HG03571 (cell line): ENCODE measurements at regions not wholly inside any gene's neighbourhood (a gene's known extent, or its start where the extent isn't known, plus 50 kb on each side); places are given as distances from the start of the nearest gene placed in this dataset.

Experiments used
- ATAC-seq: cut with Tn5 transposase; IDR thresholded peaks from one replicate; pipeline ENCODE4 v1.9.1; 2021; ENCODE audit not compliant: unreplicated experiment

DNA sequence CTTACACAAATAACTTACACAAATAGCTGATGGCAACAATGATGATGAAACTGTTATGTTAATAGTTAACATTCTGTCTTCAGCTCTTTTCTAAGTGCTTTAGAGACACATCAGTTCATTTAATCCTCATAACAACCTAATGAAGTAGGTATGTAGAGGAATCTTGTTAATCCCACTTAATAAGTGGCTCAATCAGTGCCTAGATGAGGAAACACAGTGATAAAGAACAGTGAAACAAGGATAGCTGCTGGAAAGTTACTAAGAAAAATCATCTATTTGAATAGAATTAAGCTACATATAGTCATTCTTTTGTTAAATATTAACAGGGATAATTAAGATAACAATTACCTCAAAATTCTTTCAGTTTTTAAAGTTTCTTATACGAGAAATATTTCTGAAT lies 487.6 kb downstream of the ARL4A start:
- no peak for ATAC-seq

DNA sequence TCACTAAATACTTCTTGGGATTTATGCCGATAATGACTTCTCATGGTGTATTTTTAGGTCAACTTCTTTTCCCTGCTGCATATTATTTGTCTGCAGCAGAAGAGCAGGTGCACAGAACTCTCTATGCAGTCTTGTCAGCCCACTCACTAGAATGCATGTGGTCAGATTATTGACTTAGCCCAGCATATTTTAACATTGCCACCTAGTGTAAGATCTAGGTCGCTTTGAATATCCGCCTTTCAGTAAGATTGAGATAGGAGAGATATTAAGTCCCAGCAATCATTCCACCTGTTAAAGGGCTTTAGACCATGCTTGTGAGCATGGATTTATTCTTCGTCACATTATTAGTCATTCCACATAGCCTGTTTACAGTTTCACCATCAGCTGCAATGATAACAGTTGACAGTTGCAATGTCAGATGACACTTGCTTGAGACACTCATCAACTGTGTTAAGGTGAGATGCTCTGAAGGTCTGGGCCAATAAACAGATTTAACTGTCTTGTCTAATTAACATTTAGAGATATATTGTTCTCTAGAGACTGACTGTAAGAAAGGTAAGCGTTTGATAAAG lies 491.7 kb downstream of the ARL4A start:
- no peak for ATAC-seq

DNA sequence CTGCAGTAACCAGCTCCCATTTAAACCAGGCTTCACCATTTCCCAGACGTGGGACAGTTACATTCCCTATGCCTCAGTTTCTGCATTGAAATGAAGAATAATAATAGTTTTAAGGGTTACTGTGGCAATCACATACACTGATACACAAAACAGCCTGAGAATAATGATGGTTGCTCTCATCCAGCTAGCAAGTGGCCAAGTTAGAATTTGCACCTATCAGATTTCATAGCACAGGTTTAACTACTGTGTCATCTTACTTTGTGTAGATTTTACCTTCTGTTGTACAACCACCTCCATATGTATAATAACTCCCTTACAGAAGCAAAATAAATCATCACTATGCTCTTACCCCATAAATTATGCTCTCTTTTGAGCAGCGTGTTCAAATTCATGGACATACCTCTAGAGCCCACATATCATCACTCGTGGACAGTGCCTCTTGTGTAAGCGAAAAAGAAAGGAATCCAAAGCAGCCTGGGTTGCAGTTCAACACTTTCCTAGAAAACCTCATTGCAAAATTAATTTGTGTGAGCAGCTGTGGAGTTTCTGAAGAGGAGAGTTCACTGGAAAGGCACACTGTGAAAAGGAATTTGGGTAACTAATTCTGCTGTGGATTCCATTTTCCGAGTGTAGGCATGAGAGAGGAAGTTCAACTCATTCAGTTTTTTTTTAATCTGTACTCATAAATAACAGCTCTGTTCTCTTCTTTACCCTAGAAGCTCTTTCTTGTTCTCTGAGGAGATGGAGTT lies 492.5 kb downstream of the ARL4A start:
- no peak for ATAC-seq

DNA sequence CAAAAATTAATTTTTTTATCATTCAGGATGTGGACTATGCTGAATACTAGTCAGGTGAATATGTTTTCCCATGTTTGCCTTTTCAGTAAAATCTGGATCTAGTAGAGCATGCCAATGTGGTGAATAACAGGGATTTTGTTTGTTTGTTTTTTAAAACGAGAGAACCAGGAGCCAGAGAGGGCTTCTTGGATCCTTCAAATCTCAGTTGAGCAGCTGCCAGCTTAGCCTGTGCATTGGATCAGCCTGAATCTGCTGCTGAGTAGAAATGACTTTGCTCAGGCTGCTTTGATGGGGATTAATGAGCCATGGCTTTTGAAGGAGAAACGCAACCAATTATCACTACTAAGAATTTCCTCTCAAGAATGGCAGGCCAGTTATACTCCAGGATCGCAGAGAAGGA lies 493.8 kb downstream of the ARL4A start:
- no peak for ATAC-seq

DNA sequence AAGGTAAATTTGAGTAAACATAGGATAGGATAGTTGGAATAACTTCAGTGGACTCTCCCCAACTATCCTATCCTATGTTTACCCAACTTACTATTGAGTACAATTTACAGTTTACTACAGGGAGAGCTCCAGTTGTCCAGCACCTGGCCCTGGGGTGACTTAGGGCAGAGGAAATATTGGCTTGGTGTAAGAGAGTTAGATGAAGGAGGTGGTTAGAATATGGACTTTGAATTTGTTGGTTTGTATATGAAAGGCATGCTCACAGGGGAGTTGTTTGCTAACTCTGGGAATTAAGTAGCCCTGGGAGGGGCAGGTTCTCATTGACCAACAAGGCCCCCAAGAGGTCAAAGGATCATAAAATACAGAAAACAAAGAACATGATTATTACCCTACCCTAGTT lies 497.7 kb downstream of the ARL4A start:
- ATAC-seq: no peak

DNA sequence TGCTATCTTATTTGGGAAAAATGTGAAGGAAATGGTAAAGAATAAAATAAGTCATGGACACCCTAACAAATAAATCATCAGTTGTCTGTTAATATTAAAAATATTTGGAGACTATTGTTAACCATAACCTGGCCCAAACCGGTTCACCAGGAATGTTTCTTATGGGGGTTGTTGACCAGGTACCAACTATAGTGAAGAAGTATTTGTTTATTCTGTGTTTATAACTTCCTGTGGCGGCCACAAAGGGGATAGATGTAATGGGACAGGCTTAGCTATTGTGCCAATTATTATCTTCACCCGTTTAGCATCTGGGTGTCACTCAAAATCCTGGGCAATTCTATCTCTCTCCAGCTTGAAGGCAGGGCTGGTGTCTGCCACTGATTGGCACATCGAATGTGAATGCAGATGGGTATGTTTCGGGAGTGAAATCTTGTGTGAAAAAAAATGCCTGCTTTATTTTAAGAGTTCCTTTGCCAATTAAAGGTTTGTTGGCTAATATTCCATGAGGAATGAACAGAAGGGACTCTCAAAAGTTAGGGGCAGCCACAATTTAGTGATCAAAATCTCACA lies 500.9 kb downstream of the ARL4A start:
- no peak for ATAC-seq

DNA sequence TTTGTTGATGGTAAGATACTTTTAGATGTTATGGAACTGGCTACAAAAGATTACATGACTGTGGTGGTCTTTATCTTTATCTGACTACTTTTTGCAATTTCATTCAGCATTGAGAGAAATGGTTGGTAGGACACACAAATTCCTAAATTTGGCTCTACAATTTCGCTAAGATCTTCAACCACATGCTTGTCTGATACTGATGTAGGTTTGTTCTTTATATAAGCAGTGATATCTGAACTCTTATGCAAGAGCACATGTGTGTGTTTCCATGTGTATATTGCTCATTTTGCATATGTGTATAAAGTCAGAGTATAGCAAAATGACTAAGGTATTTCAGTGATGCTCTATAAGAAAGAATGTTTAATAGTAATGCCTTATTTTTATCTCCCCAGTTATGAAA lies 501.5 kb downstream of the ARL4A start:
- ATAC-seq: no peak

DNA sequence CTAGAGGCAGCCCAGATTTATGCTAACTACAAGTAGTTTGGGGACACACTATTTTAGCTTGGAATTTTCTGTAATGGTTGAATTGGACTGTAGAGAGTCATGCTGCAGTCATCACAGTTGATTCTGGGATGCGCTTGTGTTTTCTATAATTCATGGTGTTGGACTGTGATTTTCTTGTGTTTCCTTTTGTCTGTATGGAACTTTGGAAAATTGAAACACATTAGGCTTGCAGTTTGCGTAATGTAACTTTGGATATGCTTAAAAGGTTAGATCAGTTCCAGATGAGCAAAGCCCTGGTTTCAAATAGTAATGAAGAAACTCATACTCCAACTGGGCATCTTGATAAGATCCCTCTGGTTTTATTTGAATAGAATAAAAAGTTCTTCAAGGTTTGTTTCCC lies 502.2 kb downstream of the ARL4A start:
- no peak for ATAC-seq

DNA sequence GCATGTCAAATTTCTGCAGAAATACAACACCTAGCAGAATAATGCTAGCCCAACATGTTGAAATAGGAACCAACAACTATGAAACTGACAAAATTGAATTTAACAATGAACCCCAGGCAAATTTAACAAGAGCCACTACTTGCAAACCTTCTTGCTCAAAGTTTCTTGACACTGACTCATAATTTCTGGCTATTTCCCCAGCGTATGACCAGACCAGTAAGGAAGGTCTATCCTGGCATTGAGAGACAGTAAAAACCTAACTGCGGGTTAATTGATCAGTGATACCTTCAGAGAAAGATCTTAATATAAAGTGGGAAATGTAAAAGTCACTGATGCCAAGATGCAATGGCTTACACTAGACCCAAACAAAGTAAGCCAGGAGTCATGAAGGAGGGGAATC lies 510.1 kb downstream of the ARL4A start:
- ATAC-seq: no peak

DNA sequence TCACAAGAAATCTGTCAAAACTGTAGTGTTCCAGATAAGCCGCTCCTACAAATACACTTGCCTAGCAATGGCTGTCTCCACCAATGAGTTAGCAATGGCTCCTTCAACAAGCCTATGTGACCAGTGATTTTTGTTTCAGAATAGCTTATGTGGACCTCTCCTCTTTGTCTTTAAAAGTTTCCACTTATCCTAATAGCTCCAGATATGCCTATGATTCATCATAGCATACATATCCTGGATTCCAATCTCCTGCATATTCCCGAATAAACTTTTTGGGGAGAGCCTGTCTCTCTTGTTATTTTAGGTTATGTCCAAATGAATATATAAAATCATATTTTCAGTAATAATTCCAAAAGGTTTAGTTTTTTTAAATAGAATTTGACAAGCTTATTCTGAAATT lies 510.6 kb downstream of the ARL4A start:
- no peak for ATAC-seq

DNA sequence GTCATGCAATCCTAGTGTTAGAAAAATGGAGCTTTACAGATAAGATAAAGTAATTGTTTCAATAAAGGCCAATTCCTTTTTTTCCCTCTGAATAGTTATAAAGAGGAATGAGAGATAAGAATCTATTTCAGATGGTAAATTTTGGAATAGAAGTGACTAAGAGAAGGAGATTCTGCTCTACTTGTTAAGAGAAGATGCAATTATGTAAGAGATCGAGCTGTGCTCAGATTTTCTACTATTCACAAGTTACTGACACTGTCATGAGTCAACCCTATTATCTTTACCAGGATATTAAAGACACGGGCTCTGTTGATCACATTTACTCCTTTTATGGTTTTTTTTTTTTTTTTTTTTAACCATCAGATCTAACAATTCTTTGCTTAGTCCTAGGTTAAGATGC lies 511.3 kb downstream of the ARL4A start:
- no peak for ATAC-seq

DNA sequence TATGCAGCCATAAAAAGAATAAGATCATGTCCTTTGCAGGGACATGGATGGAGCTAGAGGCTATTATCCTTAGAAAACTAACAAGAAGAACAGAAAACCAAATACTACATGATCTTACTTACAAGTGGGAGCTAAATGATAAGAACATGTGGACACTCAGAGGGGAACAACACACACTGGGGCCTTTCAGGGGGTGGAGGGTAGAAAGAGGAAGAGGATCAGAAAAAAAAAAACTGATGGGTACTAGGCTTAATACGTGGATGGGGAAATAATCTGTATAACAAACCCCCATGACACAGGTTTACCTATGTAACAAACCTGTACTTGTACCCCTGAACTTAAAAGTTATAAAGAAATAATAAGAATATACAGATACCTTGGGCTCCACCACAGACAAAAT lies 514.2 kb downstream of the ARL4A start:
- ATAC-seq: no peak

DNA sequence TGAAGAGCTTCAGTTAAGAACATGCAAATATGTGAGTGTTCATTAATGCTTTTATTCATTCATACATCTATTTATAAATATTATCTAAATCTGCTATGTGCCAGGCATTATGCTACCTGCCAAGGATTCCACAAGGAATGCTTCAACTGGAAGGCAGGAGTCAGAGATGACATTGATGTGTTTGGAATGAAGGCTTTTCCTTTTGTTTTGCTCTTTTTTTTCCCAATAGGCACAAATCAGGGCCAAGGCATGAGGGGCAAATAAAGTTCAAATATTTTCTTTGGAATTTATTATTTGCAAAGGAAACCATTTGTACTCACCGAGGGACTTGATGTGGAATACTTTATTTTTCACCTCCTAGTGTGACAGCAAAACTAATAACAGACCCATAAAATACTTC lies 530.3 kb downstream of the ARL4A start:
- no peak for ATAC-seq

DNA sequence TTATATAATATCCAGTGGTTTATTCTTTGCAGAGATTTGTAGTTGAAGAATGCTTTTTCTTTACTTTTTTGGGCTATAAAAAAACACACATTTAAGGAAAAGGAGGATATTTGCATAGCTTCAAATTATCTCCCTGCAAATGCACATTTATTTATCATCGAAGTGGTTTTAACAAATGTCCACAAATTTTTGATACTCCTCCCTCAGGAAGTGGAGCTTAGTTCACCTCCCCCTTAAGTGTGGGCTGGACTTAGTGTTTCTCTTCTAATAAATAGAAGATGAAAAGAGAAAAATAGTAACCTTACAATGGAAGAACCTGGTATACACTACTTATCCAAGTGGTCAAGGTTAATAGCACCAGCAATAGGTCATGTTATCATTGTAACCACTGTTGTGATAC lies 537.6 kb downstream of the ARL4A start:
- ATAC-seq: no peak

DNA sequence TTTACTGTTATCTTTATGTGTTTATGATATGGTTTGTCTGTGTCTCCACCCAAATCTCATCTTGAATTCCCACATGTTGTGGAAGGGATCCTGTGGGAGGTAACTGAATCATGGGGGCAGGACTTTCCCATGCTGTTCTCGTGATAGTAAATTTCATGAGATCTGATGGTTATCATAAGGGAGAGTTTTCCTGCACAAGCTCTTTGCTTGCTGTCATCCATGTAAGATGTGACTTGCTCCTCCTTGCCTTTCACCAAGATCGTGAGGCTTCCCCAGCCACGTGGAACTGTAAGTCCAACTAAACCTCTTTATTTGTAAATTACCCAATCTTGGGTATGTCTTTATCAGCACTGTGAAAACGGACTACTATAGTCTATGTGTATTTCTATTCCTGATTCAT lies 539.0 kb downstream of the ARL4A start:
- ATAC-seq: no peak

DNA sequence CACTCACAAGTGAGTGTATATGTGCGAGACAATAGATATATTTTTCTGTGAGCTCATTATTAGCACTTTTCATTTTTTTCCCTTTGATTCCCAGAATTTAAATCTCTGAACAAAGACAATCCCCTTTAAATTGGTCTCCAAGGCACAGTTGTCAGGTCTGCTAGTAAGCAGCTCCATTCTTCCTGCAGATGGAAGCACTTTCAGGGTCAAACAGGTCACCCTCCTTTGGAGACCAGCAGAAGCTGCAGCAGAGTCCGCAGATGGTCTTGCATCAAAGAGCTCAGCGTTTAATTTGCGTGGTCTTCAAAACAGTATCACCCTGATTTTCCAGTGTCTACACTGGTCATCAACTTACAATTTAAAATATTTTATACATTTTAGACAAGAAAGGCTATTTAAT lies 543.8 kb downstream of the ARL4A start:
- ATAC-seq: no peak

DNA sequence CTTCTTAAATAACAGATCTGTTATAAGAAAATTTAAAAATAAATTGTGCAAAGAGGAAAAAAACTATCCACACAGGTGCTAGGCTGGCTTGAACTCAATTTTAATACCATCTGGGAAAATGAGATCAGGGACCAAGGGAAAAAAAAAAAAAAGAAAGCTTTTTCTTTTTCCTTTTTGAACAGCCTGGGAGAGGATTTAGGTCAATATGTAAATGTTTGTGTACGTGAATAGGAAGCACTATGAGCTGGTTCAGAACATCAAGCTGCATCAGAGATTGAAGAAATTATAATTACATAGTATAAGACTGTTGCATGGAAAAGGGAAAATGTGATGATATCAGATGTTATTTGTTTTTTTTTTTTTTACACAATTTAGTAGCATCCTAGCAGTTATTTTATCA lies 548.0 kb downstream of the ARL4A start:
- no peak for ATAC-seq

DNA sequence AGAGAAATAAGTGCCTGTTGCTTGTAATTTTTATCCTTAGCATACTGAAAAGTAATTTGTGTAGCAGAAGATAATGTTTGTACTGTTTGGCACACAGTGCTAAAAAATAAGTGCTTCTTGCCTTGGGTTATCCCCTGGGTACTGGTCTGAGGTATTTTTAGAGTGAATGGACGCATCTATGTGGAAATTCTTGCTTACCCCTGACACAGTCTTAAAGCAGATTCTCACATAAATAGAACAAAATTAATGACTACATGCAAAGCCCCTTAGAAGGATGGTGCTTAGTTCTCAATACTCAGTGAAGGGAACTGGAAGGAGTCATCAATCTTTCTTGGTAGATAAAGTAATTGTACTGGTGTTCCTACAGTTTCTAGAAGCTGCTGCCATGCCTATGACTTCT lies 548.6 kb downstream of the ARL4A start:
- no peak for ATAC-seq

DNA sequence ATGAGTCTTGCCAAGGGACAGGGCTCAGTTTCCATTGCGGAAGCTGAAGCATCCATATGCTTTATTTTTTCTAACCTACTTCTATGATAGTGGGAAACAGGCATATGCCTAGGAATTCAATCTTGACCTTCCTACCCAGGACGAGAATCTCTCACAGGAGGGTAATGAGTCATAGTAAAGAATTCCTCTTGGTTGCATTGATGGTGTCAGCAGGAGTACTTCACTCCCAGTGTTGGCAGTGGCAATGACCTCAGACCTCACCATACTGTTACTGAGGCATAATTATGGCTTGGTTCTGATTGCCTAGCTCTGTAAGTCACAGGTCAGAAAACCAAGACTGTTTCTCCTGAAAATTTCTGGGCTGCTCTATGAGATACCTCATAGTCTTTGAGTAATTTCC lies 552.9 kb downstream of the ARL4A start:
- no peak for ATAC-seq

DNA sequence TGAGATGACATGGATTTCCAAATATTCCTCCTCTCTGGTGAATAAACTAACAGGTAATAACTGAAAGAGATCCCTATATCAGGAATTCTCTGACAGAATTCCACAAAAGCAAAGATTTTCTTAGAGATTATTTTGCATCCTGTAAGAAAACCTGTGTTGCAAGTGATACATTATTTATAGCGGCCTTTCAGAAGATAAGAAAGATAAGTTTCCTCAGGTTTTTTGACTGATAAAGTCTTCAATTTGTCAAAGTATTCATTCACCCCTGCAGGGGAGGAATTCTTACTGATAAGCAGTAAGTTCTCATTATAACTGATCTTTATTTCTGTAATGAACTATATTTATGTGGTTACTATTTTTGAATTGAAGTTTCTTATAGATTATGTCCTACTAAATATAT lies 554.0 kb downstream of the ARL4A start:
- no peak for ATAC-seq

DNA sequence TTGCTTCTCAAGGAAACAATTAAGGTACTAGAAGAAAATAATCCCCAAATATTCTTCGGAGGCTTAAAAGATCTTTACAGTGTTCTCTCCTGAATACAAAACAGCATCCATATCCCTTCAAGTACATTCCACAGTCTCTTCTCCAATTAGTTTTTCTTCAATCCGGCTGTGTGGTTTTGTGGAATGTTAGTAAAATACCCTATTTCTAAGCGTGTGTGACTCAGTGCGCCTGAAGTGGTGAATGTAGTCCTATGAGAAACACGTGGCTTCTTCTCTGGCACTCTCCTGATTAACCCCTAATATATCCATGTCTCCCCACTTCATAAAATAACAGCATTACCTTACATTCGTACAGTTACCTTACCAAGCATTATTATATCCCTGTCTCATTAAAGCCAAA lies 570.2 kb downstream of the ARL4A start:
- no peak for ATAC-seq

DNA sequence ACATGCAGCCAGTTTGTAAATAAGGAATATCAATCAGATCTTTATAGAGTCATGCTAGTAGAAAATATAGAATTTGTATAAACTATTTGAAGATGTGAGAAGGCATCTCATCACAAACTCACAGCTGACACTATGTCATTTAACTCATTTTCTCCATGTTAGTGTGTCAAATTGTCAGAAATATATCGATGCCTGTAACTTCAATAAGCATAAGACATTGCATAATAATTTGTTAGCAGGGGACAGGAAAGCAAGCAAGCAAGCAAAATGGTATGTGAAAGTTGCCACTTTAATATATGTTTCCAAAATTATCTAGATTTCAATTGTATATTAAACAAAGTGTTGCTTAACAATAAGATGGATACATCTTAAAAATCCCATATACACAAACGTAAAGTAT lies 571.0 kb downstream of the ARL4A start:
- no peak for ATAC-seq

DNA sequence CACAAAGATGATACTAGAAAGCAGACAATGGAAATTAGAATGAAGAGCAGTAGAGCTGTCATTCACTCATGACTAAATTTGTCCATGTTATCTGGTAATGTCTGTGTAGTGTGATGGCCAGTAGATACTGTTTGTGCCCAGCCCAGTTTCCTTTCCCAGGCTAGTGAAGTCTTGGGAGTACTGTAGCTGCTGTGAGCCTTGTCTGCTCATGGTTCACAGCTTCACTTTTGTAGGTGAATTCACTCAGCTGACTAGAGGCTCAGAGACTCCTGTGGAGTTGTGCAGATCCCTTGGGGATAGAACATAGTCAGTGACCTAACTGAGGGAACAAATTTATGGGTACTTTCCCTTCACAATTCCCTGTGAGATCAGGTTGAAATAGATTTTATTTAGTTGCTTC lies 572.5 kb downstream of the ARL4A start:
- ATAC-seq: no peak
